ENCODE measurements at regions not wholly inside any gene's neighbourhood (a gene's known extent, or its start where the extent isn't known, plus 50 kb on each side); places are given as distances from the start of the nearest gene placed in this dataset.

- intact Hi-C loops (cut with DNase I; ENCODE audit: low total_unique reads): no loop called here
- Histone ChIP-seq H3K4me1 (no peaks in the 10 kb centered on the region), H3K9me3 (no peaks in the 10 kb centered on the region), H3K27me3 (no peaks in the 10 kb centered on the region), H3K4me3 (no peak overlapping the region), H3K36me3 (no peaks in the 10 kb centered on the region), H3K27ac (no peak overlapping the region)
- DNase-seq: no peak
- no peak for TF ChIP-seq CTCF (IDR thresholded peaks at IDR 0.05)
- no peak for TF ChIP-seq POLR2A (IDR thresholded peaks at IDR 0.05)
These were observed 178.2 kb downstream of the RASSF9 start for GRCh38 chr12:85657836-85658630.

GRCh38 chr12:85659754-85660530, 176.3 kb downstream of the RASSF9 start:
- Histone ChIP-seq H3K27me3 (no peaks in the 10 kb centered on the region), H3K4me1 (no peaks in the 10 kb centered on the region), H3K27ac (no peak overlapping the region), H3K36me3 (no peaks in the 10 kb centered on the region), H3K9me3 (no peaks in the 10 kb centered on the region), H3K4me3 (no peak overlapping the region)
- intact Hi-C loops (cut with DNase I; ENCODE audit: low total_unique reads): no loop called here
- TF ChIP-seq POLR2A (IDR thresholded peaks at IDR 0.05) (no peak), CTCF (IDR thresholded peaks at IDR 0.05) (no peak)
- no peak for DNase-seq

- no peak overlapping the region for H3K4me3 ChIP-seq
- no peaks in the 10 kb centered on the region for H3K27me3 ChIP-seq
- intact Hi-C loops (cut with DNase I; ENCODE audit: low total_unique reads): no loop called here
- no peak for DNase-seq
- TF ChIP-seq CTCF (IDR thresholded peaks at IDR 0.05) (no peak), POLR2A (IDR thresholded peaks at IDR 0.05) (no peak)
- H3K4me1 ChIP-seq: no peaks in the 10 kb centered on the region
- no peaks in the 10 kb centered on the region for H3K36me3 ChIP-seq
- no peak overlapping the region for H3K27ac ChIP-seq
- H3K9me3 ChIP-seq: no peaks in the 10 kb centered on the region
These were observed 174.6 kb downstream of the RASSF9 start for GRCh38 chr12:85661461-85662206.

GRCh38 chr12:85662207-85662602, 174.0 kb downstream of the RASSF9 start:
- Histone ChIP-seq H3K4me1 (no peaks in the 10 kb centered on the region), H3K27me3 (no peaks in the 10 kb centered on the region), H3K36me3 (no peaks in the 10 kb centered on the region), H3K9me3 (no peaks in the 10 kb centered on the region), H3K4me3 (no peak overlapping the region), H3K27ac (no peak overlapping the region)
- DNase-seq: no peak
- intact Hi-C loops (cut with DNase I; ENCODE audit: low total_unique reads): no loop called here
- TF ChIP-seq CTCF (IDR thresholded peaks at IDR 0.05) (no peak), POLR2A (IDR thresholded peaks at IDR 0.05) (no peak)
